HG03045 (cell line): ENCODE measurements at regions not wholly inside any gene's neighbourhood (a gene's known extent, or its start where the extent isn't known, plus 50 kb on each side); places are given as distances from the start of the nearest gene placed in this dataset.

ENCODE experiments used
- ATAC-seq: cut with Tn5 transposase; IDR thresholded peaks from one replicate; pipeline ENCODE4 v1.9.1; 2021; ENCODE audit warnings: mild to moderate bottlenecking, moderate library complexity; ENCODE audit not compliant: unreplicated experiment

DNA sequence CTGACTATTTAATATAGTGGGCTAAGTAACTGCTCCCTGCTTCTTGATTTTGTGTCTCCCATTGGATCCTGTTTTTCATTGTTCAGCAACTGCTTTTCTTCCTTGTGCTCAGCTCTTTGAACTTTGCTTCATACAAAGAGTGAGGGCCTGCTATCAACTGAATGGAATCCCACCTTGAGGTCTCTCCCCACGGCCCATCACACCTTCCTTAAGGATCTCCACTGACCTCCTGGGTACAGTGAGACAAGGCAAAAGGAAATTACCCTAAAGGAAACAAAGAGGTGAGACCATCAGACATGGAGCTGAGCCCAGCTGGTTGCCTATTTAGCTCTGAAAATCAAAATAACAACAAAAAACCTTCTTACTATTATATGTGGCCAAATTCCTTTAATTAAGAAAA is 91.3 kb upstream of the RPL34 start:
- no peak for ATAC-seq

GRCh38 chr4:108527723-108528122 is 92.7 kb upstream of the RPL34 start:
- ATAC-seq: no peak

DNA sequence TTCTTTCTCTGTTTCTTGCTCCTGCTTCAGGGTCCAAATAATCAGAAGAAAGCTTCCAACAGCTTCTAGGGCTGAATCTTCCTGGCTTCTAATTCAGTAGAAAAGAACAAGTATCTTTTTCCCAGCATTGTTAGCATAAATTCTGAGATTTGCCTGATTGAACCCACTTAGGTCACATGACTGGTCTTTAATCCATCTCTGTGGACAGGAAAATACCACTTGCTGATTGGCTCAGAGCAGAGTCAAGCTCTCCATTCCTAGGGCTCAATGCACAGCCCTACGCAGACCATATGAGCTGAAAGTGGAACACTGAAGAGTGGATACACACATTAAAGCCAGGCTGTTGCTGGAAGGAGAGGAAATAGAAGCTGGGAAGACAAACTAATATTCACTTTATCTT is 99.6 kb upstream of the RPL34 start:
- ATAC-seq: no peak

GRCh38 chr4:108519911-108520601 is 100.3 kb upstream of the RPL34 start:
- ATAC-seq: no peak

GRCh38 chr4:108519208-108519833 is 101.1 kb upstream of the RPL34 start:
- ATAC-seq: no peak

DNA sequence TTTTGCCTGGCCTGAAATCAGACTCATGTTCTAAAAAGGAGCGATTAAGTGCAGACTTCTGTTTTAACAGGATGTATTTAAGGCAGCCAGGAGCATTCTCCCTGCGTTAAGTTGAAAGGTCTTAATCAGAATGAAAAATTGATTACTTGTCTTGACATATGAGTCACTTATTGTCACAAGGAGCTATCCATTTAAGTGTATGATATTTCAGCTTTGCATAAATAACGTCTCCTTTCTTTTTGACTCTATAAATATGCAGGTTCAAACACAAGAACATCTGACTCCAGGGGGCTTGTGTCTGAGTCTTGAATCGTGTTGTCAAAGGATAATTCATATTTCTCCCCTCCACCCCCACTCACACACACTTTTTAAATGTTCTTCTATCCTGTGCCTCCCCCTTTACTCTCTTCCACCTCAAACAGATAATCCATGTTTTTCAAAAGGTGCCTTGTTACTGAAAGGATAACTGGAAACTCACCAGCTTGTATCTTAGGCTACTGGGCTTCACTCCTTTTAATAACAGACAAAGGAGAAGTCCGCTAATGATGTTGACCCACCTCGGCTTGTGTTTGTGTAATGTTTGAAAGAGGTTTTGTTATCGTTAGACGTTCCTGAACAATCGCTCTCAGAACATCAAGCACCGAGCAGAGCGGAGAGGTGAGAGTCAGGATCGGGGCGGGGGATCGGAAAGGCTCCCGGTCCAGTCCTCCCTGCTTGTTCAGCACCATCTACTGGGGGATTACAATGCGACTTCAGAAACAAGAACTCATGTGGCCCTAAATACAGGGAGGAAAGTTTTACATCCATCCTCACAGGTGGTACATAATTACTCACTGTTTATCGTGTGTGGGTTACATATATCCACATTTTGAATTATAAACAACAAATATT is 107.5 kb upstream of the RPL34 start:
- ATAC-seq: no peak

GRCh38 chr4:108511618-108512017 is 108.8 kb upstream of the RPL34 start:
- ATAC-seq: no peak

DNA sequence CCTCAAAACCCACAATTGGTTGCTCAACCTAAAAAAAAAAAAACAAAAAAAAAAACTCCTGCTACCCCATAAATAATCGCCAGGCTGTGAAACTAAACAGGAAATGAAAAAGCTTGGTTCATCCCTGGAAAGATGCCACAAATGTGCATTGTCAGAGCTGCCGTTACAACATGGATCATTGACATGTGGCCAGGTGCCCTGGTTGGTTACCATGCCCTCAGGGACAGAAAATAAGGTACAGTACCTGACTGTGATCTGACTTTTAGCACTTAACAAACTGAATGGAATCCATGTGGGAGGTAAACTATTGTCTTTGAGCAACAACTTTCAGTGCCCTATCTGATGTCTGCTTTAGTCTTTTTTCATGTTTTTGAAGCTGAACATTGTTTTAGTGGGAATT is 118.0 kb upstream of the RPL34 start:
- ATAC-seq: no peak

DNA sequence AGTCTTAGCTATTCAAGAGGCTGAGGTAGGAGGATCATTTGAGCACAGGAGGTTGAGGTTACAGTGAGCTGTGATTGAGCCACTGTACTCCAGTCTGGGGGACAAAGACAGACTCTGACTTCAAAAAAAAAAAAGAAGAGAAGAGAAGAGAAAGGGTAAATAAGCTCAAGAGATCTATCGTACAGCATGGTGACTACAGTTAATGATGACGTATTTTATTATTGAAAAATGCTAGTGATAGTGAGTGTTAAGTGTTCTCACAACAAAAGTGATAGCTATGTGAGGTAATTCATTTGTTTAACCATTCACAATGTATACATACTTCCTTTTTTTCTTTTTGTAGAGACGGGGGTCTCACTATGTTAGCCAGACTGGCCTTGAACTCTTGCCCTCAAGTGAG is 121.5 kb upstream of the RPL34 start:
- no peak for ATAC-seq

- ATAC-seq: no peak
Measured at GRCh38 chr4:108493596-108493931, 126.8 kb upstream of the RPL34 start.

DNA sequence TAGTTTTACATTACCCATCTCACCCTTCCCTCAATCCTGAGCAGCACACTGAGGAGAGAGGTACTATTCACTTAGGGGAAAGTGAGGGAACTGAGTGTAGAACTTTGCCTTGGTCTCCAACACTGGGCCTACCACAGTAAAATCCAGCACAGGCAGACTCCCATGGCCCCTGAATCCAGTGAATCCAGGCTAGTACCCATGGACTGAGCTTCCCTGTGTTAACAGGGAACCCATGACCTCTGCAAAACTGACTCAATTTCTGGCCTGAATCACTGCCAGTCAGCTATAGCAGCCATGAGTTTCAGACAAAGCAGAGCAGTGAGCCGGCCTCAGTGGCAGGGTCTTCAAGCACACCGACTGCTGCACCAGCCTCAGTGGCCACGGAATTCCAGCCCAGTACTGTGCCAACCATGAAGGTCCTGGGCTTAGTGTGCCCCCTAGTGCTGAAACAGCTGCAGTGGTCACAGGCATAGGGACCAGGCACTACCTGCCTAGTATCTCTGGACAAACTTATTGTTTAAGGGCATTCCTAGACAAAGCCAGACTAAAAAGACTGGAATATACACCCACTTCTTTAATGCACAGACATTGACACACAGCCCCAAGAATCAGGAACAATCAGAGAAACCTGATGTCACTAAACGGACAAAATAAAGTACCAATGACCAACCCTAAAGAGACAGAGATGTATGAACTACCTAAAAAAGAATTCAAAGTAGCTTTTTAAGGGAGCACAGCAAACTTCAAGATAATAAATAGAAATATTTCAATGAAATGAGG is 127.4 kb upstream of the RPL34 start:
- ATAC-seq: no peak

GRCh38 chr4:108488865-108489264 is 131.5 kb upstream of the RPL34 start:
- ATAC-seq: no peak

- ATAC-seq: no peak
Measured at GRCh38 chr4:108486046-108486445, 134.3 kb upstream of the RPL34 start.

DNA sequence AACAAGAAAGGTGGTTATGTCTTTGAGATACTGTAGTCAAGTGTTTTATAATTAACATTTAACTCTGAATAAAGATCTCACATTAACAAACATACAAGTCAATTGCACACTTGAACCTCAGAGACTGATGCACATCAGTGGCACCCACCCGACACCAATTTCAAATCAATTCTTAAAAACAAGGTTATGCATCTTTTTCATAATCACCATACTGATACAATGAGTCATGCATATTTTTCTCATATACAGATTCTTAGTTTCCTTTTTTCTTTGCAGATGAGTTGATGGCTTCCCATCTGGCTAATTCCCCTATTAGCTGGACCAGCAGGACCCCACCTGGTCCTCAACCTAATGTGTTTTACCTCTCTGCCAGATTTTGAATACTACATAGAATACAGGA is 136.2 kb upstream of the RPL34 start:
- no peak for ATAC-seq

- ATAC-seq: no peak
Measured at GRCh38 chr4:108483650-108484049, 136.7 kb upstream of the RPL34 start.

DNA sequence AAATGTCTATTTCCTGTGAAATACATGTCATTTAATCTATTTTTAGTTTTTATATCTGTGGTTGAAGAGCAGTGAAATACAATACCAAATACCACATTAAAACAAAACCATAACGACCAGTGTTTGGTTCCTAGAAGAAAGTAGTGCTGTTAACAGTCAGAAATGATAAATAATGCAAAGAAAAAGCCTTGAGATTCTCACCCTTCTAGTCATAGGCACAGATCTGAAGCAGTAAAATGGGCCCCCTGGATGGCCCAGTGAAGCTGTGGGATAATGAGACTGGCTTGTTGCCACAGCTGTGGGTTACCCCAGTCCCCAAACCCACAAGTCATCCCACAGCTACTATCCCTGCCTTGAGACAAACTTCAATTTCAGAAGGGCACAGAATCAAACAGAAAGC is 137.3 kb upstream of the RPL34 start:
- no peak for ATAC-seq

DNA sequence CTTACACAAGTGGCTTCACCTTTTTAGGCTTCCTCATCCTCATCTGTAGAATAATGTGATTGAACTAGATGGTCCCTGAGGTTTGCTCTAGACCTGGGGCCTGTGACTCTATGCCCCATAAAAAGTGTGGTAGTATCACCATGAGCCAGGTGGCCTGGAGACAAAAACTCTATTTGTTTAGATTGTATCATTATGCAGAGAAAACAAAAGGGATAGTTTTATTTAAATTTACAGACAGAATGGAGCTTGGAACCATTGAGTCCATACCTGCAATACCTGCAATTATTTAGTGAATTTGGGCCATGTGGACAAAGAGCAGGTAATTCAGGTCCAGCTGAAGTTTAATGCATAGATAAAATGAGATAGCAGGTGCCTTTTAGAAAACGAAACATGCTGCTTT is 139.5 kb upstream of the RPL34 start:
- no peak for ATAC-seq

DNA sequence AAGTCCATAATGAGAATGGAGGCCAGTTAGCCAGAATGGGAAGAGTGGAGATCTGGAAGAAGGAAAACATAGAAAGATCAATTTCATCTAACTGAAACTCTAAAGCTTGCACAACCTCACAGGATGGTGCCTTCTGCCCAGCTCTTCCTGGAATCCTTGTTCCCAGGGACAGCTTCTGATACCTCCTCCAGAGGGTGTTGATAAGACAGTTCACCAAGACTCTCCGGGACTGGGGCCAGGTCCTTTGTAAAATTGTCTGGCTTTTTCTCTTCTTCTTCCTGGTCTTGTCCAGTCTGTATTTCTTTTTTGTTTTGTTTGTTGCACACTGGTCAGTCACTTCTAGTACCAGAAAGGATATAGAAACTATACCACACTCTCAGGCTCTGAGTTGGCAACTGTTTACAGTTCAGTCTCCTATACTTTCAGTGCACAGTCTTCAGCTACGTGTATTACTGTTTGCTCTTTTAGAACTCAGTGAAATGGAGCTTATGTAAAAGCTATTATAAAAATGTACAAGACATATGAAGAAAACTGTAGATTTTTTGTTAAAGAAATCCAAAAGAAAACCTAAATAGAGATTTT is 142.8 kb upstream of the RPL34 start:
- ATAC-seq: no peak

GRCh38 chr4:108473163-108473720 is 147.1 kb upstream of the RPL34 start:
- ATAC-seq: no peak
